Stimulated activated CD4-positive, alpha-beta T cell treated with anti-CD3 and anti-CD28 coated beads, Interleukin-15, amount 100 ng/mL, for 24 hours (primary cell): ENCODE measurements at regions not wholly inside any gene's neighbourhood (a gene's known extent, or its start where the extent isn't known, plus 50 kb on each side); places are given as distances from the start of the nearest gene placed in this dataset.
"Not testable (repeated sequence)": the region's sequence is repeated elsewhere in the genome, so short reads cannot be mapped to it uniquely, and the experiment has no call there.

Experiments
- DNase-seq: peaks from one replicate; pipeline ENCODE4 v3.0.0-alpha.2; 2020

DNA sequence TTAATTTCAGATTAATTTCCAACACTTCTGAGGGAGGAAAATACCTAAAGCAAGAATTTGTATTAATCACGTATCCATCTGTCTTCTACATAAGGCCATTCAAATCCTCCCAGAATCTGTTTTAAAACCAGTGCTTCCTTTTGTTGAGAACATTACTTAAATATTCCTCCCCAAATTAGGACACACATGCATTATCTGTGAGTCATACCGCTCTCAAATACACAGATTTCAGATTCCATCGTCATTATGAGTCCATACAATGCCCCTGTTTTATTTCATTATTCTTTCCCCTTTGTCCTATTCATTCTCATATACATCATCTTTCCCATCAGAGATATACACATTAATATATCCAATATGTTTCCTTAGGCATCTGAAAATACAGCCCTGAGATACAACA is 57.3 kb upstream of the PRSS12 start:
- no peak for DNase-seq

DNA sequence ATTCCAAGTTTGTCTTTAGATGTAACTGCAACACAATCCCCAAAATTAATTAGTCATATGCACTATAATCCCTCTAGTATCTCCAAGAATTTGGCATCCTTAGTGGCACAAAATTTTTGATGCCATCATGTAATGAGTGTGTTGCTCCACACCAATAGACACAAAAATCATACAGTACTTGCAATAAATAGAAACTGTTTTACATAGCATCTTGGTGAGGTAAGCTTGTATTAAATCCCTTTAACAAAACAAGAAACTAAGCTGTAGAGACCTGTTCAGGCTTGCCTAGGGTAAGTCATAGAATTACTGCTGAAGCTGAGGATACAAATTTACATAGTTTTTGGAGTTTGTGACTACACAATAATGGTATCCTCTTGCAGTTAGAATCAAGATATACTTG is 64.5 kb upstream of the PRSS12 start:
- DNase-seq, result no peak

DNA sequence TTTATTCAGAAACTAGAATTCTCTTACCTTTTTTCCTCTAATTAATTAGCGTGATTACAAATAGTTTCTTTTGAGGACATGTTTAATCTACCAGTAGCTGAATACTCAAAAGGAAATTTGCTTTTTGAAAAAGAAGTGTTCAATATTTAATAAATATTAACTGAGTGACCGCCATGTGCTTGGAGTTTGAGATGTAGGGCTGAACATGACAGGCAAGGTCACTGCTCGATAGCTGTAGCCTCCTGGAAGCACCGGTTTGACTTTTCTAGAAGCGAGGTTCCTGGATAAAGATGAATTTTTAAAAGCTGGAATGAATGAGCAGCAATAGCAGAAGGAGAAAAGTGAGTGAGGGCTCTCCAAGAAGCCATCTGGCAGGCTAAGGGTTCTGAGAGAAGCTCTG is 65.0 kb upstream of the PRSS12 start:
- DNase-seq, result not testable (repeated sequence)

DNA sequence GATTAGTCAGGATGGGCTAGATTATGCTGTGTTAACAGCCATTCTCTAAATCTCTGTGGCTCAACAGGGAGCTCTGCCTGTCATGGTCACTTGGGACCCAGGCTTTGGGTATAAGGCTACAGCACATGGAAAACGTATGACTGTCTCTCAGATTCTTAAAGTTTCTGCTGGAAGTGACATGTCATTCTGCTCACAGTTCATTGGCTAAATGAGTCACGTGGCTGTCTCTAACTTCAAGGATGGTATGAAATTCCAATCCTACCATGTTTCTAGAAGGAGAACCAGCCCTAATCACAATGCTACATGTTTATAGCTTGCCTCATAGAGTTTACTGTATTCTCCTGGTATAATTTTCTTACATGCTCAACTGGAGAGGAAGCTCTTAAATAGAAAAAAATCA is 65.6 kb upstream of the PRSS12 start:
- not testable (repeated sequence) for DNase-seq

DNA sequence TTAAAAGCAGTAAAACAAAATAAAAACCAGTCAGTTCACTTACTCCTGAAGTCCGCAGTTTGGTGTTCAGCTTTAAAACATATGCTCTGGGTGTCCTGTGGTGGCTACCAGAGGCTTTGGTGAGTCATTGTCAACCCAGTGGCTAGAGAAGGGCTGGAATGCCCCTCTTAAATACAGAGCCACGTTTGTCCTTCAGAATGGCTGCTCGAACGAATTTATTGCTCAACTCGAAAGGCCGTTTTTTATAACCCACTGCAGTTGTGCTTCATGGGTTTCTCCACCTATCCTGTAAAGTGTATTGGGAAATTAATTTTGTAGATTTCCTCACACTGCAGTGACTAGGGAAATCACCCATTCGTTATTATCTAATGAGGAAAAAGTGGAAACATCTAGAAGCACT is 66.8 kb upstream of the PRSS12 start:
- not testable (repeated sequence) for DNase-seq

DNA sequence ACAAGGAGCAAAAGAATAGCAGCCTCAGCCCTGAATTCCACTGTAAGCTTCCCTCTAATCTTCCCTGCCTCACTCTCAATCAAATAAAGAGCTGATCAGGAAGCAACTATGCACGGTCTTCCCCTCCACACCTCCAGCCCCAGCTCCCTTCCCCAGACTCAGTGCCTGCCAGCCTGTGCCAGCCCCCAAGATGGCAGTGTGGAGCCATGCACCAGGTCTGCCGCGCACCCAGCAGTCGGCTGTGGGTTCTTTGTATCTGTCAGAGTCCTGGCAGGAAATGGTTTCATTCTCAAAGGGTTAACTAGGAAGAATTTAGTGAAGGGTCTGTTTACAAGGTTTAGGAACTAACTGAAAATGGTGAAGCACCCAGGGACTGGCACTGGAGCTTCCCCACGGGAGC is 71.3 kb upstream of the PRSS12 start:
- DNase-seq, result peak; percentile 71

DNA sequence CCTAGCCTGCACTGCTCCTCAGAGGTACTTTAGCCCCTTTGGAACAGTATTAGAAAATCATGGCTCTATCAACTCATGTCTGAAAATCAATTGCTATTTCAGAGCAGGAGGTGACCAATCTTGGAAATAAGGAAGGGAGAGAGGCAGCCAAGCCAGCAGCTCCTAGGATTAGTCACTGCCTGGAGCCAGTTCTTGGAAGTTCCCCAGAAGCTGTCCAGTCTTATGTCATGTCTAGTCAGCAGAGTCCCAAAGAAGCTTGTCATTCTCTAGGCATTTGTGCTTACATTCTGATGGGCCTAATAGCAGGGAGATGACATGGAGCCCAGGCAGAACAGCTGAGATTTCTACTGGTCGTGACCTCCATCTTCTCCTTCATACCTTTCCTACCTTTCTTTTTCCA is 76.1 kb upstream of the PRSS12 start:
- not testable (repeated sequence) for DNase-seq

DNA sequence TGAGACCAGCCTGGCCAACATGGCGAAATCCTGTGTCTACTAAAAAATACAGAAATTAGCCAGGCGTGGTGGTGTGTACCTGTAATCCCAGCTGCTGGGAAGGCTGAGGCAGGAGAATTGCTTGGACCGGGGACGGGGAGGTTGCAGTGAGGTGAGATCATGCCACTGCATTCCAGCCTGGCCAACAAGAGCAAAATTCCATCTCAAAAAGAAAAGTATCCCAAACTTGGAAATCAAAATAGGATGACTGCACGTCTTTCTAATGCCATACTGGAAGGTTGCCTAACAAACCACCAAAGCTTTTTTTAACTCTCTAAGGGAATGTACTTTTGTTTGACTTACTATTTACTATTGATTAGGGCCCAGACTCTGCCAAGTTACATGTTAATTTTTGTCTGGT is 79.6 kb upstream of the PRSS12 start:
- not testable (repeated sequence) for DNase-seq

DNA sequence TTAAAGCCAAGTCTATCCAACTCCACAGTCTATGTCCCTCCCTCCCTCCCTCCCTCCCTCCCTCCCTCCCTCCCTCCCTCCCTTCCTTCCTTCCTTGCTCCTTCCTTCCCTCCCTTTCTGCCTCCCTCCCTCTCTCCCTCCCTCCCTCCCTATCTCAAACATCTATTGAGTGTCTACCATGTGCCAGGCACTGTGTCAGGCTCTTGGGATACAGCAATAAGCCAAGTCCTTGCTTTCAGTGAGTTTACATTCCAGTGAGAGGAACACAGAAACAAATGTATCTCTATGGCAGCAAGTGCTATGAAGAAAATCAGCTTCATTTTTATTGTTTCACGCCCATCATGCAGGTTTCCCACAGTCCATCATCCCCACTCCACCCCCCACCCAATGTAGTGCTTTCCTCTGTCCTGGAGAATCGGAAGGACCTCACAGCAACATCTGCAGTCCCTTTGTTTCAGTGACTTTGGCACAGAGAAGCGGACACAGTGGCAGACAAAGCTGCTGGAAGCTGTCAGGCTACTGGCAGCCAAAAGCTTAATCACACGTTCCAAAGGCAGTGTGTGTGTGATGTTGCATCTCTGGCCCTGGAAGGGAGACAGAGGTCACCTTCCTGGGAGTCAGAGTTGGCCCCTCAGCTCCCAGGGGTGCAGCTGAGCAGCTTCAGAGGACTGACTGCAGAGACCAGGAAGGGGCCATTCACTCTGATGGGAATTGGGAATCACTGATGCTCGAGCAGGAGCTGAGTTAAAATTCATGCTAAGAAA is 81.0 kb upstream of the PRSS12 start:
- not testable (repeated sequence) for DNase-seq

DNA sequence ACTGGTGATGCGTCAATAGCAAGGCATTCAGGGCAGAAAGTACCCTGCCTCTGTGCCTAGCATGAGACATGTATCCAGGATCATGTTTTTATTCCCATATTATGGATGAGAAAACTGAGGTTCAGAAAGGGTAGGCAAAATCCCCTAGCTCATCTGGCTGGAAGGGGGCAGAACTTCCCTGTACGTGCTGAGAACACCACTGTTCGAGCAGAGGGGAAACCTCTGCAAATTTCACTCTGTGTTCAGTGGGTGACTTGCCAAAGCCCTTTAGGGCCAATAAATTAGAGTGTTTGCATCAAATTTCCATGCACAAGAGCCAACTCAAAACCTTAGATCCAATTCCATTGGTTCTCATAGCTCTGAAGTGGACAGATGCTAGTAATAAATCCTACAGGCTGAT is 82.6 kb upstream of the PRSS12 start:
- DNase-seq, result not testable (repeated sequence)

DNA sequence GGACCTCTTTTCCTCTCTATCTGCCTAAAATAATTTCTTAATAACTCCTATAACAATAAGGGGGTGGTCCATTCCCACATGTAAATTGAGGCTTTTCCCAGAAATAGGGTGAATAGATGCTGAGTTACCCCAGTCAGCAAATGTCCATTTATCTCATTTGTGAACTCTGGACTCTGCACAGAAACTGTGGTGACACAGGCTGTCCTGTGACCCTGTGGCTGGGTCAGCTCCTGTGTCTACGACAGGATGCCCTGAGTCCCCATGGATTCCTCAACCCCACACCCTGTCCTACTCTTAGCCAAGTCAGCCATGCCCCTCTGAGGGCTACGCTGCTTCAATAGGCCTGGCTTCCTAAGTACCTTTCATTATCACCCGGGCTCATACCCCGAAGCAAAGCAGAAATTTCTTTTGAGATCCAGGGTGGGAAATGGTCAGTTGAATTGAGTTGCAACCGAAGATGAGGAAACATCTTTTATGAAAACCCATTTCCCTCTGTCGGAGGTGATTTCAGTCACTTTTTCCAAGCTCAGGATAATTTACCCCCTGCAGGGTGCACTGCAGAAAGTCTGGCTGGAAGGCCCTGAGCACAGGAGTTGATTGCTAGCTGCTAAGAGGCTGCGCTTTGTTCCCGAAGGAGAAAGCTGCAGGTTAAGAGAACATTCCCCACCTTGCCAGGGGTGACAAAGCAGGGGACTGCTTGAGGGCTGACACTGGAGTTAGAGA is 89.5 kb upstream of the PRSS12 start:
- not testable (repeated sequence) for DNase-seq

DNA sequence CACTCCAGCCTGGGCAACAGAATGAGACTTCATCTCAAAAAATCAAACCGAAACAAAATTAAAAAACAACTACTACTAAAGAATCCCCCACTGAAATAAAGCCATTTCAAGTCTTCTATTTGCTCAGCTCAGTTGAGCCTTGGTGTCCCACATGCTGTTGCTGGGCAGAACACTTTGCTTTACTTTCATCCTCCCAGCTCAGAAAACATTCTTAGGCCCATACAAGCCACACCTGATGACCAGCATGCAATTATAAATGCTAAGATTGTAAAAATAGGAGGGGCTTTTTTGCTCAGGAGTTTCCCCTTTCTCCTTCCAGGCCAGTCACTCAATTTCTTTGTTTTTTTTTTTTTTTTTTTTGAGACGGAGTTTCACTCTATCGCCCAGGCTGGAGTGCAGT is 94.6 kb upstream of the PRSS12 start:
- DNase-seq, result not testable (repeated sequence)

DNA sequence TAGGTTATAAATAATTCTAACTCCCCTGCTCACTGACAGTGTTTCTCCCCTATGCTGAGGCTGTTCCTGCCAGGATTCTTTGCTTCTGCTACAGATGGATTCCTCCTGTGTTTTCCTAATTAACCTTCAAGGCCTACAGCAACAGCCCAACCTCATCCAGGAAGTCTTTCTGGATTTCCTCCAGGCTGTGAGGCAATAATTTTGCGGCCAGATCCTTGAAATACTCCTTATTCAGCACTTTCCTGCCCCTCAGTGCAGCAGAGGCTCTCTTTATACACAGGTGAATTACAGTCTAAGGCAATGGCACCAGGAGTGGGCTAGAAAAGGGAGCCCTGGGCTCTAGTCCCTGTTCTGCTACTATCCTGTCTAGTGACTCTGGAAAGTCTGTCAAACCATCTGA is 102.1 kb upstream of the PRSS12 start:
- not testable (repeated sequence) for DNase-seq

DNA sequence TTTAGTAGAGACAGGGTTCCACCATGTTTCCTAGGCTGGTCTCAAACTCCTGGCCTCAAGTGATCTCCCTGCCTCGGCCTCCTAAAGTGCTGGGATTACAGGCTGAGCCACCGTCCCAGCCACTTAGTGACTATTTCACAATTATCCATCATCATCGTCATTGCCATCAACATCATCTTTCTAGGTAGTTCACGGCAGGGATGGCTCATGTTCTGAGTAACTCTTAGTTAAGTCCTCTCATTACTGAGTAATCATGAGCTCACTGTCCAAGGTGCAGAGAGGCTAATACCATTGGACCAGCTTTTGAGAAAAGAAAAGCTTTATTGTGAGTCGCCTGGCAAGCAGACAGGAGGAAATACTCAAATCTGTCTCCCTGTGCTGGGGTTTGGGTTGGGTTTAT is 108.6 kb upstream of the PRSS12 start:
- DNase-seq, result not testable (repeated sequence)

DNA sequence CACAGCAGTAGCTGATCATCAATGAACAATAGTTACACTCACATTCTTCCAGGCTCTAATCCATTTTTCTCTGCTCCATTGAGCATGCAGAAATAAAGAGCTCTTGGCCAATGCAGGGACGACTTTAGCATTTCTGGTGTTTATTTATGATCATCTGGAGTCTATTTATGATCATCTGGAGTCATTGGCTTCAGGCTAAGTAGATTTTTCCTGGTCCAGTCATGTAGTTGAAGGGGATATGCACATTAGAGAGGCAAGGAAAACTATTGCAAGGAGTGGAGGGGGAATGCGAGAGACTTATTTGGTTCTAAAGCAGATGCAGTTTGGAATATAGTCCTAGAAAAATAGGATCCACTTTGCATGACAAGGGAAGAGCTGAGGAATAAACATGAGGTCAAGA is 113.0 kb upstream of the PRSS12 start:
- DNase-seq, result not testable (repeated sequence)

DNA sequence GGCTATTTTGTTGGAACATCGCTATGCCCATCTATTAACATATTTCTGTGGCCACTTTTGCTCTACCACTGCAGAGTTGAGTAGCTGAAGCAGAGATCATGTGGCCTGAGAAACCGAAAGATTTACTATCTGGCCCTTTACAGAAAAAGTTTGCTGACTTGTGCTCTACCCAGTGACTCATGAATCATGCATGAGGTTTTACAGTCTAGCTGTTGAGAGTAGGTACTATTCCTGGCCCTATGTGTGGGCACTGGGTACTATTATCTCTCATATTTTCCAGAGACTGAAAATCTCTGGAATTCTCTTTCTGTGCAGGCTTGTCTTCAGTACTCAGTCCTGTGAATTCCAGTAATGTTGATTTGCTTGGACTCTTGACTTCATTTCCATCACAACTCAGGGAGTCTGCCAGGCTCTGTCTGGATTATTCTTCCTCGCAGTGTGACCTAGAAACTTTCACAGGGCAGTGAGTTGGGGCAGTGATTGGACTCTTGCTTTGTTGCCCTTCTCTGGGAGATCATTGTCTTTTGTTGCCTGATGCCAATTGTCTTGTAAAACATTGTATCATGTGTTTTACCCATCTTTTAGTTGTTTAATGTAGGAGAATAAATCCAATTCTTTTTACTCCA is 121.3 kb upstream of the PRSS12 start:
- not testable (repeated sequence) for DNase-seq

DNA sequence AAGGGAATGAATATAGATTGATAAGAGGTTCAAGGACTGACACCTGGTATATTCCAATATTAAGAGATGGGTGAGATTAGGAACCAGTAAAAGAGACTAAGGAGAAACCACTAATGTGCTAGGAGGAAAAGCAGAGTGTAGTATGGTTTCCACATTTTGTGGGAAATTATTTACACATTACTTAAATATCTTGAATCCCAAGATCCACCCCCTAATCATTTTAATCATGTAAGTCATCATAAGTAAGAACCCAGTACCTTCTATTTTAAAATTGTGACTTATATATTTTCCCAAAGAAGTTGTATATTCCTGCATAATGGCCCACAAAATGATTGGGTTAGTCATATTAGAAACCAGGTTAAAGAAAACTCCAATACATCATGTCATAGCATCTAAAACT is 122.0 kb upstream of the PRSS12 start:
- not testable (repeated sequence) for DNase-seq

DNA sequence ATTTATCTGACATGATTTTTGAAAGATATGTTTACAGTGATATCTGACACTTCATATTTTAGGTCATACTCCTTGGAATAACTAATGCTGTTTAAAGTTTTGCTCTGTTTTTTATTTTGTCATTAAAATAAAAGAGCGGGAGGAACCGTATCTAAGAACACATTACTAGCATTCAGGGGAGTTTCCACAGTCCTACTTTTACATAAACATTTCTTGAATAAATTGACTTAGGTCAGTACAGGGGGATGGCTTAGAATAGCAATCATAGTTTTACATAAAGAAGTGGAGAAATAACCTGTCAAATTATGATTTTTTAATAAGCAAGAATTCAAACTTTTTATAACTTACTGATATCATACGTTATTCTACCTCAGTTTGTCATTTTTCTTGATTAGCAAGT is 123.1 kb upstream of the PRSS12 start:
- not testable (repeated sequence) for DNase-seq

DNA sequence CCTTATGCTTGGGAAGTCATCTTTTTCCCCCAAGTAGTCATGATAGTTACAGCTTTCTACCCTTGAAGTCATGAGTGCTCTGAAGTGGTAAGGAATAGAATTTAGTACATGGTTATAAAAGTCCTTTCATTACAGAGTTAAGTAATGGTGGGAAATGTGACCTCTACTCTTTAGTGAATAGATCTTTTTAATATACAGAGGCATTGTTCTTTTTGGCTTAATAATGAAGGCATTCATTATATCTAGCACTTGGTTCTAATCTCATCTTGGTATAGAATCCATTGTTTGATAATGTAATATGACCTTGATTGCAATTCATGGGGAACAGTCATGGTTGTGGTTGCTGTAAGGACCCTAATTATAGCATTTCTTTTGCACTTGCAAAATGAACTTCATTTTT is 125.0 kb upstream of the PRSS12 start:
- DNase-seq, result not testable (repeated sequence)

DNA sequence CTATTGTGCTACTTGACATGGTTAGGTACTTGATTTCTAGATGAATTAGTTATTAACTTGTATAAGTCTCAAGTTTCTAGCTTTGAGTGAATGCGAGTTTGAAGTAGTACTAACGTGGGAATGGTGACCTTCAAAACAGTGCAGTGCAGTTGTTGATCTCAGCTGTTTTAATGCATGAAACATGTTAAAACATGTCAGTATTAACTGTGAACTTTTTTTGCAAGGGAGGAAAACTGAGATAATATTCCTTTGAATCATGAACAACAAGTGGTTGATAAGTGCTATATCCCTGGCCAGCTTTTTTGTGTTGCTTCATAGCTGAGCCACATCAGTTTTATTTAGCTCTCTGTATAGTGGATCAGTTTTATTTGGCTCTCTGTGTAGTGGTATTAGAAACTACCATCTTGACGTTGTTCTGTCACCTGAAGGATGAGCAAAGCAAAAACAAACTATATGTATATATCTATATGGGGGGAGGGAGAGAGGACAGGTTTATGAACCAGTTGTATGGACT is 133.1 kb upstream of the PRSS12 start:
- DNase-seq, result not testable (repeated sequence)

DNA sequence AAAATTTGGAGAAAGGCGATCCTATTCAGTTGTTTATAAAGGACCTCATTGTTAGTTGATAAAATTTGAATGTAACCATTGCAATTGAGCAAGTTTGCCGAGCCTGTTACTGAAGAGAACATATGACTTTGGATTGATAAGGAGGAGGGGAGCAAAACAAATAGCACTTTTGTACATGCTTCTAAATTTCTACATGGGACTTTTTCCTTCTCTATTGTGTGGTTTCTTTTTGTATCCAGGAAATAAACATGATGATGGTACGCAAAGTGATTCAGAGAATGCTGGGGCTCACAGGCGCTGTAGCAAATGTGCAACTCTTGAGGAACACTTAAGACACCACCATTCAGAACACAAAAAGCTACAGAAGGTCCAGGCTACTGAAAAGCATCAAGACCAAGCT is 140.2 kb upstream of the PRSS12 start:
- not testable (repeated sequence) for DNase-seq

DNA sequence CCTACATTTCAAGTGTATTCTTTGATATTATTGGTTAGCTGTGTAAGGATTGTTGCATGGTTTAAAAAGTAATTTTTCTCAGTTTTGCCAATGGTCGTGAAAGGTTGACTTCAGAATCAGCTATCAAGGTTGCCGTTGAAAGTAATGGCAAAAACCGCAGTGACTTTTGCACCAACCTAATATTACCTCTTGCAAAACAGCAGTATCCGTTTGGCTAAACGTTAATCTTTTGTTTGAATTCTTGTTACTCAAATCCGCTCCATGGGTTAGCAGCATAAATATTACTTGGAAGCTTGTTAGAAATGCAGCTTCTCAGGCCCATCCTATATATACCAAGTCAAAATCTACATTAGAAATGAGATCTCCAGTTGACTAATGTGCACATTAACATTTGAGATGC is 141.6 kb upstream of the PRSS12 start:
- not testable (repeated sequence) for DNase-seq

DNA sequence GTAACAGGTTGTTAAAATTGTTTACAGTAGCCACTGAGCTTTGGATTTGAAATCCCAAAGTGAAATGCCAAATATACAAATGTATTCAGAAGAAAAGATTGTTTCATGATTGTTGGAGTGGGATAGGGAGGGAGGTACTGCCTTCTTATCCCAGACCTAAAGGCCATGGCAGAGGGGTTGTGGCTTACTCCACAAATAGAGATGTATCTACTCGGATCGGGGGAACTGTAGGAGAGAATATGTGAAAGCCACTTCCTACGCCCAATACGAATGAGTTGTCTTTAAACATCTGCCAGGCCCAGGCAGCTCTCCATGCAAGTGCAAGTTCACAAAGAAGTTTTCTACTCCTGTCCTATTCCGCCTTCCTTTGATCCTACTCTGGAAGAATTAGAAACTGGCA is 150.2 kb upstream of the PRSS12 start:
- DNase-seq, result not testable (repeated sequence)

DNA sequence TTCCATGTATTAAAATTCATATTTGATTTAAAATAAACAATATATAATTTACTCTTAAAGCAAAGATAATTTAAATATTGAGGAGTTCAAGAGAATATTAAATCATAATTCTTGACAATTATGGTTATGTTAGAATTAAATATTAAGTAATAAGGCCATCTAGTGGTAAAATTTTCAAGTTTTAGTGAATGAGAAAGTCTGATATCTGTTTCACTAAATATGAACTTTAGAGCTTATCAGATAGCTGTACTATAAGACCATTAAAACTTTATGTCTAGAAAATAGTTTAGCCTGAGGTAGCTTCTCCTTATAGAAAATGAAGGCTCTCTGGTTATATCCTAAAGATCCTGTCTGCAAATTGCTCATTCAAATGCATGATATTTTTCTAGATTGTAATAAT is 152.1 kb upstream of the PRSS12 start:
- not testable (repeated sequence) for DNase-seq
